ENCODE measurements at regions not wholly inside any gene's neighbourhood (a gene's known extent, or its start where the extent isn't known, plus 50 kb on each side); places are given as distances from the start of the nearest gene placed in this dataset.

- no peaks in the 10 kb centered on the region for H3K36me3 Mint-ChIP-seq (ENCODE audit: low read depth)
- H3K27me3 Mint-ChIP-seq: peaks cover 7% of the 10 kb centered on the region
- ChIA-PET POLR2A (no interaction called here), CTCF (no interaction called here)
- no peaks in the 10 kb centered on the region for H3K4me1 Mint-ChIP-seq (ENCODE audit: low read depth)
- TF ChIP-seq CTCF (IDR thresholded peaks at IDR 0.05): no peak
- H3K9me3 Mint-ChIP-seq: no peaks in the 10 kb centered on the region
- intact Hi-C loops (cut with micrococcal nuclease): no loop called here
- DNase-seq: no peak
- H3K4me3 Mint-ChIP-seq: no peak overlapping the region
- no peak overlapping the region for H3K27ac Mint-ChIP-seq
- no peak for ATAC-seq
Measured at GRCh38 chr10:8700689-8701088, 646.2 kb downstream of the GATA3 start.

- ATAC-seq (no peak), DNase-seq (no peak)
- H3K4me1 Mint-ChIP-seq (ENCODE audit: low read depth): no peaks in the 10 kb centered on the region
- no peaks in the 10 kb centered on the region for H3K9me3 Mint-ChIP-seq
- no peaks in the 10 kb centered on the region for H3K36me3 Mint-ChIP-seq (ENCODE audit: low read depth)
- intact Hi-C loops (cut with micrococcal nuclease): no loop called here
- TF ChIP-seq CTCF (IDR thresholded peaks at IDR 0.05): no peak
- no peak overlapping the region for H3K4me3 Mint-ChIP-seq
- POLR2A ChIA-PET: no interaction called here
- H3K27me3 Mint-ChIP-seq: peaks cover 8% of the 10 kb centered on the region
- CTCF ChIA-PET: no interaction called here
- no peak overlapping the region for H3K27ac Mint-ChIP-seq
Measured at GRCh38 chr10:8702181-8702580, 647.7 kb downstream of the GATA3 start.

GRCh38 chr10:8705415-8705814, 650.9 kb downstream of the GATA3 start:
- POLR2A ChIA-PET: no interaction called here
- no peaks in the 10 kb centered on the region for H3K9me3 Mint-ChIP-seq
- no peaks in the 10 kb centered on the region for H3K4me1 Mint-ChIP-seq (ENCODE audit: low read depth)
- no peaks in the 10 kb centered on the region for H3K36me3 Mint-ChIP-seq (ENCODE audit: low read depth)
- intact Hi-C loops (cut with micrococcal nuclease): no loop called here
- DNase-seq: no peak
- no peak overlapping the region for H3K27ac Mint-ChIP-seq
- CTCF ChIA-PET: interaction anchor here (0.9 kb wide), 1 partner anchor 485 kb away, joined by 3 read pairs; no protein-coding TSS in a partner anchor
- peaks cover 9% of the 10 kb centered on the region for H3K27me3 Mint-ChIP-seq
- no peak for TF ChIP-seq CTCF (IDR thresholded peaks at IDR 0.05)
- no peak for ATAC-seq
- no peak overlapping the region for H3K4me3 Mint-ChIP-seq

GRCh38 chr10:8712656-8713055, 658.2 kb downstream of the GATA3 start:
- CTCF ChIA-PET: no interaction called here

GRCh38 chr10:8719971-8720370, 665.5 kb downstream of the GATA3 start:
- CTCF ChIA-PET: no interaction called here

More at GRCh38 chr10:8712656-8713055, 658.2 kb downstream of the GATA3 start:
- Mint-ChIP-seq H3K4me1 (ENCODE audit: low read depth) (no peaks in the 10 kb centered on the region), H3K4me3 (no peak overlapping the region), H3K9me3 (no peaks in the 10 kb centered on the region), H3K27me3 (peaks cover 6% of the 10 kb centered on the region), H3K27ac (no peak overlapping the region), H3K36me3 (ENCODE audit: low read depth) (no peaks in the 10 kb centered on the region)
- intact Hi-C loops (cut with micrococcal nuclease): no loop called here
- ATAC-seq: no peak
- TF ChIP-seq CTCF (IDR thresholded peaks at IDR 0.05): no peak
- DNase-seq: no peak
- POLR2A ChIA-PET: no interaction called here

More at GRCh38 chr10:8719971-8720370, 665.5 kb downstream of the GATA3 start:
- H3K27ac Mint-ChIP-seq: no peak overlapping the region
- DNase-seq (no peak), ATAC-seq (no peak)
- H3K9me3 Mint-ChIP-seq: peaks cover 17% of the 10 kb centered on the region
- peaks cover 2% of the 10 kb centered on the region for H3K36me3 Mint-ChIP-seq (ENCODE audit: low read depth)
- POLR2A ChIA-PET: no interaction called here
- intact Hi-C loops (cut with micrococcal nuclease): no loop called here
- TF ChIP-seq CTCF (IDR thresholded peaks at IDR 0.05): no peak
- no peak overlapping the region for H3K4me3 Mint-ChIP-seq
- peaks cover 1% of the 10 kb centered on the region for H3K27me3 Mint-ChIP-seq
- H3K4me1 Mint-ChIP-seq (ENCODE audit: low read depth): no peaks in the 10 kb centered on the region

Data from activated CD8-positive, alpha-beta T cell treated with anti-CD3 and anti-CD28 coated beads for 36 hours (primary cell).